ENCODE measurements at regions not wholly inside any gene's neighbourhood (a gene's known extent, or its start where the extent isn't known, plus 50 kb on each side); places are given as distances from the start of the nearest gene placed in this dataset.

DNA sequence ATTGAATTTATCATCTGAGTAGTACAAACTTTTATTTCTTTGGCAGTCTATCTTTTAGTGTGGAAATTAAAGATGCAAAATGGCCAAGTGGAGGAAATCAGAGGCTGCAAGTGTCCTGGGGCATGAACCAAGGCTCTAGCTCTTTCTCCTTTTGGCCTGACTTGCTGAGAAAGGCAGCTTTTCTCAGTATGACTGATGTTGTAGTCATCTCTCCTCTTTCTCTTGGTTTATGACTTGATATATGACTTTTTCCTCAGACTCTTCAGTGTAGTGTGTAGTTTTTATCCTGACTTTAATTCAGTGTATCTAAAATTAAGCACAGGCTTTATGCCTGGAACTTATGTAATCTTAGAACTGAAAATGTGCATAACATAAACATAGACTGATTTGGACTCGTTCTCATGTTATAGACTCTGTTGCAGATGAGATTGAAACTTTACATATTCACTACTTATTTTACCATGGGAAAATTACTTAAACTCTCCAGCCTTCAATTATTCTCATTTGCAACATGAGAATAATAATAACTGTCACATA is 65.7 kb downstream of the SLITRK5 start:
- Histone ChIP-seq H3K4me3 (no peak overlapping the region), H3K27me3 (no peaks in the 10 kb centered on the region), H3K9me3 (no peaks in the 10 kb centered on the region), H3K4me1 (no peaks in the 10 kb centered on the region), H3K36me3 (no peaks in the 10 kb centered on the region), H3K27ac (no peak overlapping the region)
- WGBS, 2 donors (ENCODE audit: low coverage in 1 of 2), result 19 to 28% methylated on average over 1 of the region's 1 CpG
- no peak for TF ChIP-seq EP300 (IDR thresholded peaks at IDR 0.05)
- TF ChIP-seq POLR2A (IDR thresholded peaks at IDR 0.05), result no peak
- TF ChIP-seq, protein P1, sequence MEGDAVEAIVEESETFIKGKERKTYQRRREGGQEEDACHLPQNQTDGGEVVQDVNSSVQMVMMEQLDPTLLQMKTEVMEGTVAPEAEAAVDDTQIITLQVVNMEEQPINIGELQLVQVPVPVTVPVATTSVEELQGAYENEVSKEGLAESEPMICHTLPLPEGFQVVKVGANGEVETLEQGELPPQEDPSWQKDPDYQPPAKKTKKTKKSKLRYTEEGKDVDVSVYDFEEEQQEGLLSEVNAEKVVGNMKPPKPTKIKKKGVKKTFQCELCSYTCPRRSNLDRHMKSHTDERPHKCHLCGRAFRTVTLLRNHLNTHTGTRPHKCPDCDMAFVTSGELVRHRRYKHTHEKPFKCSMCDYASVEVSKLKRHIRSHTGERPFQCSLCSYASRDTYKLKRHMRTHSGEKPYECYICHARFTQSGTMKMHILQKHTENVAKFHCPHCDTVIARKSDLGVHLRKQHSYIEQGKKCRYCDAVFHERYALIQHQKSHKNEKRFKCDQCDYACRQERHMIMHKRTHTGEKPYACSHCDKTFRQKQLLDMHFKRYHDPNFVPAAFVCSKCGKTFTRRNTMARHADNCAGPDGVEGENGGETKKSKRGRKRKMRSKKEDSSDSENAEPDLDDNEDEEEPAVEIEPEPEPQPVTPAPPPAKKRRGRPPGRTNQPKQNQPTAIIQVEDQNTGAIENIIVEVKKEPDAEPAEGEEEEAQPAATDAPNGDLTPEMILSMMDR (IDR thresholded peaks at IDR 0.05), result no peak
- no peak for TF ChIP-seq POLR2AphosphoS5 (IDR thresholded peaks at IDR 0.05)
- no peak for ATAC-seq

DNA sequence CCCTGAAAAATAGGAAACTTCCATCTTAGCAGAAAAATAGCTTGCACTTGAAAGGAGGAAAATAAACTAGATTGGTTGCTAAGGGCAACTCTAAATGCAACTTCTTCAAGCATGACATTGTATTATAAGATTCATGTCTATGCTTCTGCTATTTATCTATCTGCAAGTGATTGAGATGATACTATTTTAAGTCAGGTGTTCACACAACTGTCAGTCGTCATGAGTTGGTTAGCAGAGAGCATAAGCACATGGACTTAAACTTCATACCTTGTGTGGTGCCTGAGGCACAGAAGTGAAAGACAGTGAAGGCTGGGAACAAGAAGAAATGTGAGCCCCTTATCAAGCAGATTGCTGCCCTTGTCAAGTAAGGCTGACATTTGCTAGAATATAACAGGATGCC is 82.9 kb downstream of the SLITRK5 start:
- Histone ChIP-seq H3K4me3 (no peak overlapping the region), H3K36me3 (no peaks in the 10 kb centered on the region), H3K9me3 (no peaks in the 10 kb centered on the region), H3K27me3 (no peaks in the 10 kb centered on the region), H3K4me1 (no peaks in the 10 kb centered on the region), H3K27ac (no peak overlapping the region)
- WGBS, 2 donors (ENCODE audit: low coverage in 1 of 2), result 50 to 70% methylated on average over 1 of the region's 1 CpG
- no peak for ATAC-seq
- no peak for TF ChIP-seq EP300 (IDR thresholded peaks at IDR 0.05)
- TF ChIP-seq POLR2AphosphoS5 (IDR thresholded peaks at IDR 0.05), result no peak
- TF ChIP-seq, protein P1 (IDR thresholded peaks at IDR 0.05), result no peak
- no peak for TF ChIP-seq POLR2A (IDR thresholded peaks at IDR 0.05)

DNA sequence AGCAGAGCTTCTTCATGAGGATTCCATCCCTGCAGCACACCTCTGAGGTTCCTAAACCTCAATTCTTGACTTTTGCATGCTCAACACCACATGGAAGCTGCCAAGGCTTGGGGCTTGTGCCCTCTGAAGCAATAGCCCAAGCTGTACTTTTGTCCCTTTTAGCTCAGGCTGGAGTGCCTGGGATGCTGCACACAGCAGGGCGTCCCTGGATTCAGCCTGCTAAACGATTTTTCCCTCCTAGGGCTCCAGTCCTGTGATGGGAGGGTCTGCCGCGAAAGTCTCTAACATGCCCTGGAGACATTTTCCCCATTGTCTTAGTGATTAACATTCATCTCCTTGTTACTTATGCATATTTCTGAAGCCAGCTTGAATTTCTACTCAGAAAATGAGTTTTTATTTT is 98.3 kb downstream of the SLITRK5 start:
- H3K36me3 ChIP-seq, result no peaks in the 10 kb centered on the region
- H3K27ac ChIP-seq, result no peak overlapping the region
- TF ChIP-seq EP300 (IDR thresholded peaks at IDR 0.05), result no peak
- TF ChIP-seq POLR2A (IDR thresholded peaks at IDR 0.05), result no peak
- TF ChIP-seq, protein P1 (IDR thresholded peaks at IDR 0.05), result no peak
- no peaks in the 10 kb centered on the region for H3K27me3 ChIP-seq
- H3K4me3 ChIP-seq, result no peak overlapping the region
- ATAC-seq, result no peak
- no peaks in the 10 kb centered on the region for H3K9me3 ChIP-seq
- no peaks in the 10 kb centered on the region for H3K4me1 ChIP-seq
- 61 to 80% methylated on average over 4 of the region's 4 CpGs for WGBS, 2 donors (ENCODE audit: low coverage in 1 of 2)

DNA sequence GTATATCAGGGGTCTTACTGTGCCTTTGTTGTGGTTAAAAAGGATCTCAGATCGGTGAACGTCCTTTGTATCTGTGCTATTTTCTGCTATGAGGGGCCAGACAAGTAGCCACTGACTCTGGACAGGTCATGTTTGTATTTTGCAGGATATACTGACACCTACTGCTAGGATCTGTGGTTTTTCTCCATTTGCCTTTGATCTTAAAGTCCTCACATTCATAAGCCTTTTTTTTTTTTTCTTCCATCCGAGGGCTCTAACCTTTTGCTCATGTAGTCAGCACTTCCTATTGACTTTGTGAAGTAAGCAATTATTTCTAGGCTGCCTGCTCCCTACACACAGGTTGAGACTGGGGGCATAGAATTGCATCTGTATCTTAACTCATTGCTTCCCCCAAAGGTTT is 106.2 kb downstream of the SLITRK5 start:
- TF ChIP-seq EP300 (IDR thresholded peaks at IDR 0.05) (no peak), POLR2A (IDR thresholded peaks at IDR 0.05) (no peak), POLR2AphosphoS5 (IDR thresholded peaks at IDR 0.05) (no peak)
- TF ChIP-seq, protein P1 (IDR thresholded peaks at IDR 0.05), result no peak
- H3K36me3 ChIP-seq, result no peaks in the 10 kb centered on the region
- WGBS, 2 donors (ENCODE audit: low coverage in 1 of 2), result 17 to 41% methylated on average over 1 to 3 of the region's 3 CpGs
- ATAC-seq, result no peak
- H3K27ac ChIP-seq, result no peak overlapping the region
- no peaks in the 10 kb centered on the region for H3K4me1 ChIP-seq
- no peak overlapping the region for H3K4me3 ChIP-seq
- no peaks in the 10 kb centered on the region for H3K9me3 ChIP-seq
- H3K27me3 ChIP-seq, result peaks cover 6% of the 10 kb centered on the region

DNA sequence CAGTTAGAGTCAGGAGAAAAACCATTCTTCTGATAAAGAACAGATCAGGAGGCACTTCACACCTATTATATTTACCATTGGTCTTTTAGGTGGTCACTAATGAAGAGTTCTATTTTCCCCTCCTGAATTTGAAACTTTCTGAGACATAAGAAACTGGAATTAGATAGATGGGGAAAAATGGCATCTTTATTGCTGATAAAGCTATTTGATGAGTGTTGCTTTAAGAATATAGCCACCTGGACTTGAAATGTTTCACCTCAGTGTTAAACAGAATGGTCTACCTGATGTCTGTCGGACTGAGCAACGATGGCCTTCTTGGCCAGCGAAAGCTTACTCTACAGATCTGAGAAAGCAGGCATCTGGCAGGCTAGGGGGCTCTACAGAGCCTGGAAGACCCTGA is 107.0 kb downstream of the SLITRK5 start:
- no peaks in the 10 kb centered on the region for H3K36me3 ChIP-seq
- H3K27ac ChIP-seq, result no peak overlapping the region
- H3K4me3 ChIP-seq, result no peak overlapping the region
- no peaks in the 10 kb centered on the region for H3K9me3 ChIP-seq
- no peak for TF ChIP-seq EP300 (IDR thresholded peaks at IDR 0.05)
- TF ChIP-seq, protein P1 (IDR thresholded peaks at IDR 0.05), result no peak
- TF ChIP-seq POLR2A (IDR thresholded peaks at IDR 0.05), result no peak
- TF ChIP-seq POLR2AphosphoS5 (IDR thresholded peaks at IDR 0.05), result no peak
- no peak for ATAC-seq
- H3K4me1 ChIP-seq, result no peaks in the 10 kb centered on the region
- 70 to 89% methylated on average over 3 of the region's 3 CpGs for WGBS, 2 donors (ENCODE audit: low coverage in 1 of 2)
- H3K27me3 ChIP-seq, result peaks cover 6% of the 10 kb centered on the region

Measured in gastroesophageal sphincter (tissue), 4 donors.